GM23338 (cell line): ENCODE measurements at regions not wholly inside any gene's neighbourhood (a gene's known extent, or its start where the extent isn't known, plus 50 kb on each side); places are given as distances from the start of the nearest gene placed in this dataset.
A peak's percentile ranks its signal among the peaks of the same experiment; 100 is the strongest.
"Not testable (repeated sequence)": the region's sequence is repeated elsewhere in the genome, so short reads cannot be mapped to it uniquely, and the experiment has no call there.

ENCODE experiments used
- ATAC-seq: fragments of 200-7000 bp; cut with Tn5 transposase; 3 replicates; pipeline ENCODE4 v1.9.1; 2020
- DNase-seq: peaks from one replicate; pipeline ENCODE4 v3.0.0-alpha.2; 2015; ENCODE audit warnings: low spot score
- H2AFZ ChIP-seq: fragments of 200-600 bp; sonication (generic); 2 replicates; pipeline ENCODE4 v1.8.0; 2016; ENCODE audit warnings: antibody characterized with exemption, mild to moderate bottlenecking, moderate library complexity
- H3F3A ChIP-seq: fragments of 200-600 bp; sonication (generic); replicated peaks from 2 replicates; pipeline ENCODE4 v1.8.0; 2017; ENCODE audit warnings: antibody characterized with exemption, mixed run types, low read depth
- H3K27ac ChIP-seq: fragments of 200-600 bp; sonication (generic); 2 replicates; pipeline ENCODE4 v1.6.1; 2016; ENCODE audit warnings: low read depth
- H3K27me3 ChIP-seq: fragments of 200-600 bp; sonication (generic); 2 replicates; pipeline ENCODE4 v1.8.0; 2016; ENCODE audit warnings: mild to moderate bottlenecking, mixed run types, moderate library complexity; ENCODE audit not compliant: insufficient read depth
- H3K36me3 ChIP-seq: fragments of 200-600 bp; sonication (generic); 2 replicates; pipeline ENCODE4 v1.8.0; 2016; ENCODE audit warnings: mild to moderate bottlenecking; ENCODE audit not compliant: insufficient read depth
- H3K4me1 ChIP-seq: fragments of 200-600 bp; sonication (generic); 2 replicates; pipeline ENCODE4 v1.8.0; 2016; ENCODE audit warnings: mild to moderate bottlenecking, moderate library complexity; ENCODE audit not compliant: insufficient read depth
- H3K4me2 ChIP-seq: fragments of 200-600 bp; sonication (generic); 2 replicates; pipeline ENCODE4 v1.7.1; 2017; ENCODE audit warnings: mixed run types
- H3K4me3 ChIP-seq: fragments of 200-600 bp; sonication (generic); 2 replicates; pipeline ENCODE4 v1.6.1; 2016; ENCODE audit warnings: mixed run types
- H3K79me2 ChIP-seq: fragments of 200-600 bp; sonication (generic); replicated peaks from 2 replicates; pipeline ENCODE4 v1.8.0; 2017; ENCODE audit warnings: mild to moderate bottlenecking; ENCODE audit not compliant: insufficient read depth
- H3K9me2 ChIP-seq: fragments of 200-600 bp; sonication (generic); 2 replicates; pipeline ENCODE4 v1.8.0; 2017; ENCODE audit not compliant: insufficient read depth
- H4K20me1 ChIP-seq: fragments of 200-600 bp; sonication (generic); replicated peaks from 2 replicates; pipeline ENCODE4 v1.8.0; 2017; ENCODE audit warnings: mild to moderate bottlenecking; ENCODE audit not compliant: insufficient read depth
- H3K27ac Mint-ChIP-seq: 2 replicates; pipeline ENCODE4 v1.8.0; 2020; ENCODE audit warnings: inconsistent platforms, mild to moderate bottlenecking, moderate library complexity, mixed read lengths
- H3K27me3 Mint-ChIP-seq: 3 replicates; pipeline ENCODE4 v1.8.0; 2022; ENCODE audit warnings: low read depth, mild to moderate bottlenecking, moderate library complexity, mixed read lengths, inconsistent platforms; ENCODE audit not compliant: insufficient read depth, poor library complexity
- H3K36me3 Mint-ChIP-seq: 3 replicates; pipeline ENCODE4 v1.8.0; 2021; ENCODE audit warnings: low read depth, mild to moderate bottlenecking, inconsistent platforms, moderate library complexity, mixed read lengths
- H3K4me1 Mint-ChIP-seq: 3 replicates; pipeline ENCODE4 v1.8.0; 2020; ENCODE audit warnings: mild to moderate bottlenecking, inconsistent platforms, mixed read lengths
- H3K4me3 Mint-ChIP-seq: 3 replicates; pipeline ENCODE4 v1.8.0; 2021; ENCODE audit warnings: moderate library complexity, mild to moderate bottlenecking, inconsistent platforms, mixed read lengths
- H3K9me3 Mint-ChIP-seq: 3 replicates; pipeline ENCODE4 v1.8.0; 2020; ENCODE audit warnings: moderate library complexity, mild to moderate bottlenecking, inconsistent platforms, mixed read lengths
- NANOG ChIP-seq: IDR thresholded peaks from 2 replicates; pipeline ENCODE4 v1.6.1; 2016; ENCODE audit warnings: antibody characterized with exemption, borderline replicate concordance

DNA sequence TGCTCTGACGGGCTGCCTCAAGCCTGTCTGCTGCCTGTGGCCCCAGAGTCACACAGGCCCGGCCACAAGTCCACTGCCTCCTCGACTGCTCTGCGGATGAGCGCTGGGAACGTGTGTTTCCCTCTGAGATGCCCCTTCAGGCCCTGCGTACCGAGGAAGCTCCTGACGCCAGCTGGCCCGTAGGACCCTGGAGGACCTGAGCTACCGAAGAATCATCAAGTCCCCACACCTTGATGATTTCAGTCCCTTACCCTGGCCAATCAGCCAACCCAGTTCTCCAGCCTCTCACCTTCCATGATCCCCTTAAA, 96.6 kb upstream of the LRPAP1 start:
- no peak for DNase-seq
- Histone ChIP-seq H3K79me2 (no peaks in the 10 kb centered on the region), H3K4me3 (no peak overlapping the region), H3K27me3 (no peaks in the 10 kb centered on the region), H3K27ac (no peak overlapping the region), H2AFZ (no peak overlapping the region), H3K9me2 (no peaks in the 10 kb centered on the region), H3F3A (no peaks in the 10 kb centered on the region), H4K20me1 (no peaks in the 10 kb centered on the region), H3K4me1 (no peaks in the 10 kb centered on the region), H3K4me2 (no peak overlapping the region), H3K36me3 (no peaks in the 10 kb centered on the region)
- H3K27me3 Mint-ChIP-seq, result peaks cover 13% of the 10 kb centered on the region
- peaks cover 4% of the 10 kb centered on the region for H3K4me1 Mint-ChIP-seq
- no peak overlapping the region for H3K27ac Mint-ChIP-seq
- no peak overlapping the region for H3K4me3 Mint-ChIP-seq
- ATAC-seq, result no peak
- peaks cover 3% of the 10 kb centered on the region; the same call in 2 of the 3 replicates for H3K9me3 Mint-ChIP-seq
- H3K36me3 Mint-ChIP-seq, result peaks cover 2% of the 10 kb centered on the region; the same call in 2 of the 3 replicates
- TF ChIP-seq NANOG, result no peak

DNA sequence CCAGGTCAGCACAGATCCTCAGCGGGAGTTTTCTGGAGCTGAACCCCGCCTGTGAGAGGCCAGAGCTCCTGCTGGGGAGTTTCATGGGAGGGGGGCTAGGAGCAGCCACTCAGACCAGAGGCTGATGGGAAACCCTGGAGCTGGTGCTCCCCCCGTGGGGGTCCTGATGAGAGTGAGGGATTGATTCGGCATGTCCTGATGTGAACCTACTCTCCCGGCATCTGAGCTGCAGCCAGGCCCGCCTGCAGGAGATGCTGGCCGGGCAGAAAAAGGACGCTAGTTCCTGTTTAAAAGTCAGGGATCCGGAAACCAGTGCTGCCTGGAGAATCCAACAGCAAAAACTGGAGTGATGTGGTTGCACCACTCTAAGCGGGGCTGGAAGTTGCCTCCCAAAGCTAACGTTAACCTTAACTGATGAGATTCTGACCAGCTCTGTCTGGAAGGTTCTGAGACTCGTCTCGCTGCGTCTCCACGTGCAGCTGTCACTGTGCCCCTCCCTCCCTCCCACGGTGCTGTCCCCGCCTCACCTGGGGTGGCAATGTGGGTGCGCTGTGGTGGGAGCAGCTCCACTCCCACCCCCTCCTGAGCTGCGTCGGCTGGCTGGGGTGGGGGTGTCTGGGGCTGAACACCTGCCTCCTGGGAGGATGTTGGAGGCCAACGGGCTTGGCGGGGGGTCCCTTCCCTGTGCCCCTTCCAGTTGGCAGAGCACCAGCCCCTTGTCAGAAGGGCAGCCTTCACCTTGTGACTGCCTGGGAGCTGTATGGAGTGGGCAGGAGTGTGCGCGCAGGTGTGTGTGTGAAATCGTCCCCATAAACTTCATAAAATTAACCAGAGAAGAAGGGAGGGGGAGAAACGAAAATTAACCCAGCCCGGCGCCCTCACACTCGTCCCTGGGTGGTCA, 96.0 kb upstream of the LRPAP1 start:
- not testable (repeated sequence) for H2AFZ ChIP-seq, H3K4me3 ChIP-seq, H3K27ac Mint-ChIP-seq, H3K4me1 Mint-ChIP-seq, H3K4me3 Mint-ChIP-seq, H3K36me3 Mint-ChIP-seq, H3F3A ChIP-seq, H3K27me3 ChIP-seq, DNase-seq, H3K9me3 Mint-ChIP-seq, H3K79me2 ChIP-seq, H4K20me1 ChIP-seq, H3K27ac ChIP-seq, H3K9me2 ChIP-seq, H3K4me2 ChIP-seq, ATAC-seq, H3K36me3 ChIP-seq, H3K4me1 ChIP-seq
- H3K27me3 Mint-ChIP-seq, result peaks cover 17% of the 10 kb centered on the region

DNA sequence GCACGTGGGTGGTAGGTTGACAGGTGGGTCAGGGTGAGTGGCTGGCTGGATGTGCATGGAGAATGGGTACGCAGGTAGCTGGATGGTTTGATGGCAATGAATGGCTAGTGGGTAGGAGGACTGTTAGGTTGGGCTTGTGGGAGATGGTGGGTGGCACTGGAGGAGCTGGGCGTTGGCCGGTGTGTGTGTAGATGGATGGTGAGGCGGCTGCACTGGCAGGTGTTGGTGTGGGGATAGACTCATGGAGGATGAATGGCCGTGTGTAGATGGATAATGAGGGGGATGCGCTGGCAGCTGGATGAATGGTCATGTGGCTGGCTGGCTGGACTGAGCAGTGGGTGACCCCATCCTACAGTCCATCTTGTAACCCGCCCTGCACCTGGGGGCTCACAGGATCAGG, 95.2 kb upstream of the LRPAP1 start:
- not testable (repeated sequence) for H3K4me1 Mint-ChIP-seq, H3K4me1 ChIP-seq, H3K9me2 ChIP-seq, H3K36me3 ChIP-seq, H3K27ac ChIP-seq, H3K4me2 ChIP-seq, H3K27ac Mint-ChIP-seq, H2AFZ ChIP-seq, H3K9me3 Mint-ChIP-seq, H3K27me3 ChIP-seq, H4K20me1 ChIP-seq, H3K79me2 ChIP-seq, H3K36me3 Mint-ChIP-seq, ATAC-seq, DNase-seq, H3K4me3 Mint-ChIP-seq, H3F3A ChIP-seq, H3K4me3 ChIP-seq
- peaks cover 17% of the 10 kb centered on the region for H3K27me3 Mint-ChIP-seq

DNA sequence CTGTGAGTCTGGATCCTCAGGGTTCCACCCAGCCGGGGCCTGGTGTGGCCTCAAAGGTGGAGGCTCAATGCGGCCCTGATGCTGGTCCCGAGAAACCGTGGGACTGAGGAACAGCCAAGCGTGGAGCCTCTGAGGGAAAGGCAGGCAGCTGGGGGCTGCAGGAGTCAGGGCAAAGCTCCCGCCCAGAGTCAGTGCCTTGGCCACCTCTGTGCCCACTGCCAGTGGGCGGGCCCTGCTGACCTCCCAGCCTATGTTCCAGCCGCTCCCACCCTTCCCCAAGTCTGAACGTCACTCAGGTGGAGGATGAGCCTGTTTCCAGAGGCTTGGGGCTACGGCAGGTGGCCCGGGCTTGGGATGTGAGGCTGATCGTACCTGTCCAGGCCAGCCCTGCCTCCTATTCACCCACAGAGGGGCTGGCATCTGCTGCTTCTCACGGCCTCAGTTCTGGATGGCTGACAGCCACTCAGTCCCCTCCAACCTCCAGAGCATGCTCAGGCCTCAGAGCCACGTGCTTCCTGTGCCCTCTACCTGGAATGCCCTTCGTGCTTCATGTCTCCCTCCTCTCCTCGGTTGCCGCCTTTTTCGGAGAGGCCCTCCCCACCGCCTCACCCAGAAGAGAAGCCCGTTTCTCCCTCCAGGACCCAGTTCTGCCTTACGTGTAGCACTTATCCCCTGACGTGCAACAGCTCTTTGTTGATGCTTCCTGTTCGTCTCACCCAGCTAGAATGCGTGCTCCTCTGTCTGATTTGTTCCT, 94.1 kb upstream of the LRPAP1 start:
- H3K27me3 Mint-ChIP-seq, result peaks cover 16% of the 10 kb centered on the region
- not testable (repeated sequence) for DNase-seq, H2AFZ ChIP-seq, H3K27me3 ChIP-seq, ATAC-seq, H3K36me3 ChIP-seq, H3F3A ChIP-seq, H3K4me1 Mint-ChIP-seq, H3K27ac ChIP-seq, H3K27ac Mint-ChIP-seq, H3K4me3 ChIP-seq, H4K20me1 ChIP-seq, H3K4me1 ChIP-seq, H3K79me2 ChIP-seq, H3K36me3 Mint-ChIP-seq, H3K9me2 ChIP-seq, H3K4me3 Mint-ChIP-seq, H3K4me2 ChIP-seq, H3K9me3 Mint-ChIP-seq

DNA sequence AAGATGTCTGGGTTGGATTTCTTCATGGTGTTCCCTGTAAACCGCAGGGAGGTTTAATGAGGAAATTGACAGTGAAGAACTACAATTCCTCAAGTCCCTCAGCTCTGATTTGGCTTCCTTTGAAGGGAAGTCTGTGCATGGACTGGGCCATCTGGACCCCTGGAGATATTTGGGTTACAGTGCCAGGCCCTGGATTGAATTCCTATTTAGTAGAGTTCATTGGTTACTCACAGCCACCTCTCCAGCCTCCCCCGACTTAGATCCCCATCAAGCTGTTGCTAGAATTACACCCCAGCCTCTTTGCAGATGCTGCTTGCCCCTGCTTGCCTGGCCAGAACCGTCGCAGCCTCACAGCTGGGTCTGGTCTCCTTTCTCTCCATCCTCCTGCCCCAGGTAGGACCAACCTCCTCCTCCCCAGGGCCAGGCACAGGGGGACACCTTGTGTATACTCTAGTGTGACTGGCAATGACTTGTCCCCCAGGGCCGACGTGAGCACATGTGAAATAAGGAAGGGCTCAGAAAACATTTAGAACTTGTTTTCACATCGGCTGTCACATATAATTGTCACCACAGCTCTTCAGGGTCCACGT, 93.2 kb upstream of the LRPAP1 start:
- not testable (repeated sequence) for H3K27me3 ChIP-seq, H3K4me1 ChIP-seq, H3K4me2 ChIP-seq, H4K20me1 ChIP-seq, H2AFZ ChIP-seq, H3K27ac ChIP-seq, H3K4me3 Mint-ChIP-seq, H3K36me3 Mint-ChIP-seq, H3F3A ChIP-seq, H3K27ac Mint-ChIP-seq, H3K9me2 ChIP-seq, H3K4me3 ChIP-seq, H3K9me3 Mint-ChIP-seq, H3K79me2 ChIP-seq, ATAC-seq, DNase-seq, H3K4me1 Mint-ChIP-seq, H3K36me3 ChIP-seq
- peaks cover 12% of the 10 kb centered on the region for H3K27me3 Mint-ChIP-seq

DNA sequence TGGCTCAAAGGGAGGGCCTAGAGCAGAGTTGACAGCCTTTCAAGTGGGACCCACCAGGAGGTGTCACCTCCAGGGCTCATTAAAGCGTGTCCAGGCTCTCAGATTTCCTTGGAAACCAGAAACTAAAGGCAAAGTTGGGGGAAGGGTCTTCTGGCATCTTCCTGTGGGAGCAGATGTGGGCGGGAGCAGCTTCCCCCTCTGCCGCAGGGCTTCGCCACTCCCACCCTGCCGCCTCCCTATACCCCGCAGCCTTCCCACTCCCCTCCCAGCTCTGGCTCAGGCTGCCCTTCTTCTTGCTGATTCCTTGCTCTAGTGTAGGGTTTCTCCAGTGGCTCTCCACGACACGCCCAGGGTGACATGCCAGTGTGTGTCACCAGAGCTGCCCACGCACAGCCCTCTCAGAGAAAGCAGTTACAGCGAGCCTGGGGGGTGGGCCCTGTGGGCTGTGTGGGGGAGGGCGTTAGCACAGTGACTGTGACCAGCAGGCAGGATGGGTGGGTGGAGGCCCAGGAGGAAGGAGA, 91.6 kb upstream of the LRPAP1 start:
- not testable (repeated sequence) for H3K9me2 ChIP-seq, H3K9me3 Mint-ChIP-seq, H3K27ac Mint-ChIP-seq, H3K27me3 Mint-ChIP-seq, H3K36me3 ChIP-seq, H2AFZ ChIP-seq, H3K27me3 ChIP-seq, H3K79me2 ChIP-seq, H4K20me1 ChIP-seq, H3K36me3 Mint-ChIP-seq, H3F3A ChIP-seq, H3K4me1 ChIP-seq, DNase-seq, H3K4me3 ChIP-seq, H3K4me2 ChIP-seq, H3K4me3 Mint-ChIP-seq, H3K27ac ChIP-seq
- ATAC-seq, result peak; percentile 66
- peaks cover 12% of the 10 kb centered on the region; the same call in 2 of the 3 replicates for H3K4me1 Mint-ChIP-seq
